SK-N-SH treated with all-trans-retinoic acid at 6 μM for 48 hours (cell line): ENCODE measurements at regions not wholly inside any gene's neighbourhood (a gene's known extent, or its start where the extent isn't known, plus 50 kb on each side); places are given as distances from the start of the nearest gene placed in this dataset.

Experiments
- ARNTL ChIP-seq: fragments of 450-650 bp; formaldehyde crosslinking; IDR thresholded peaks from 2 replicates; pipeline ENCODE4 v1.5.0; 2020; ENCODE audit warnings: low read depth, mild to moderate bottlenecking, moderate library complexity, borderline replicate concordance
- BACH2 ChIP-seq: fragments of 250-450 bp; sonication (Bioruptor Pico); IDR thresholded peaks from 2 replicates; pipeline ENCODE4 v1.9.0; 2021; ENCODE audit warnings: mild to moderate bottlenecking, borderline replicate concordance
- CREB5 ChIP-seq: fragments of 250-450 bp; sonication (Bioruptor Pico); IDR thresholded peaks from 2 replicates; pipeline ENCODE4 v1.5.1; 2020; ENCODE audit warnings: low read depth, mild to moderate bottlenecking, moderate library complexity
- RARB ChIP-seq: fragments of 250-450 bp; sonication (Bioruptor Pico); IDR thresholded peaks from 2 replicates; pipeline ENCODE4 v1.8.0; 2021; ENCODE audit warnings: mild to moderate bottlenecking, moderate library complexity
- TCF4 ChIP-seq: fragments of 250-450 bp; sonication (Bioruptor Pico); IDR thresholded peaks from 2 replicates; pipeline ENCODE4 v1.8.0; 2021; ENCODE audit warnings: mild to moderate bottlenecking, moderate library complexity, borderline replicate concordance
- TOX ChIP-seq: fragments of 250-450 bp; sonication (Bioruptor Pico); IDR thresholded peaks from 2 replicates; pipeline ENCODE4 v1.8.0; 2021; ENCODE audit warnings: mild to moderate bottlenecking, moderate library complexity, borderline replicate concordance
- ZFP30 ChIP-seq: fragments of 450-650 bp; formaldehyde crosslinking; IDR thresholded peaks from 2 replicates; pipeline ENCODE4 v1.5.0; 2022; ENCODE audit warnings: mild to moderate bottlenecking, moderate library complexity
- TF ChIP-seq, protein P1 (sequence below): fragments of 250-450 bp; sonication (Bioruptor Pico); IDR thresholded peaks from 2 replicates; pipeline ENCODE4 v1.8.0; 2020; ENCODE audit warnings: mild to moderate bottlenecking, moderate library complexity, borderline replicate concordance
- TF ChIP-seq, protein P2 (sequence below): fragments of 250-450 bp; sonication (Bioruptor Pico); IDR thresholded peaks from 2 replicates; pipeline ENCODE4 v1.5.1; 2021; ENCODE audit warnings: mild to moderate bottlenecking, moderate library complexity

GRCh38 chr1:82795508-82796149, 994.9 kb downstream of the ADGRL2 start:
- TF ChIP-seq, protein P1, sequence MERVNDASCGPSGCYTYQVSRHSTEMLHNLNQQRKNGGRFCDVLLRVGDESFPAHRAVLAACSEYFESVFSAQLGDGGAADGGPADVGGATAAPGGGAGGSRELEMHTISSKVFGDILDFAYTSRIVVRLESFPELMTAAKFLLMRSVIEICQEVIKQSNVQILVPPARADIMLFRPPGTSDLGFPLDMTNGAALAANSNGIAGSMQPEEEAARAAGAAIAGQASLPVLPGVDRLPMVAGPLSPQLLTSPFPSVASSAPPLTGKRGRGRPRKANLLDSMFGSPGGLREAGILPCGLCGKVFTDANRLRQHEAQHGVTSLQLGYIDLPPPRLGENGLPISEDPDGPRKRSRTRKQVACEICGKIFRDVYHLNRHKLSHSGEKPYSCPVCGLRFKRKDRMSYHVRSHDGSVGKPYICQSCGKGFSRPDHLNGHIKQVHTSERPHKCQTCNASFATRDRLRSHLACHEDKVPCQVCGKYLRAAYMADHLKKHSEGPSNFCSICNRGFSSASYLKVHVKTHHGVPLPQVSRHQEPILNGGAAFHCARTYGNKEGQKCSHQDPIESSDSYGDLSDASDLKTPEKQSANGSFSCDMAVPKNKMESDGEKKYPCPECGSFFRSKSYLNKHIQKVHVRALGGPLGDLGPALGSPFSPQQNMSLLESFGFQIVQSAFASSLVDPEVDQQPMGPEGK: no peak
- no peak for TF ChIP-seq ARNTL (CRISPR knock-in tag)
- TF ChIP-seq BACH2 (CRISPR knock-in tag): no peak
- no peak for TF ChIP-seq CREB5 (CRISPR knock-in tag)
- TF ChIP-seq RARB (CRISPR knock-in tag): no peak
- TF ChIP-seq TOX (CRISPR knock-in tag): no peak
- TF ChIP-seq, protein P2, sequence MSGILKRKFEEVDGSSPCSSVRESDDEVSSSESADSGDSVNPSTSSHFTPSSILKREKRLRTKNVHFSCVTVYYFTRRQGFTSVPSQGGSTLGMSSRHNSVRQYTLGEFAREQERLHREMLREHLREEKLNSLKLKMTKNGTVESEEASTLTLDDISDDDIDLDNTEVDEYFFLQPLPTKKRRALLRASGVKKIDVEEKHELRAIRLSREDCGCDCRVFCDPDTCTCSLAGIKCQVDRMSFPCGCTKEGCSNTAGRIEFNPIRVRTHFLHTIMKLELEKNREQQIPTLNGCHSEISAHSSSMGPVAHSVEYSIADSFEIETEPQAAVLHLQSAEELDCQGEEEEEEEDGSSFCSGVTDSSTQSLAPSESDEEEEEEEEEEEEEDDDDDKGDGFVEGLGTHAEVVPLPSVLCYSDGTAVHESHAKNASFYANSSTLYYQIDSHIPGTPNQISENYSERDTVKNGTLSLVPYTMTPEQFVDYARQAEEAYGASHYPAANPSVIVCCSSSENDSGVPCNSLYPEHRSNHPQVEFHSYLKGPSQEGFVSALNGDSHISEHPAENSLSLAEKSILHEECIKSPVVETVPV (CRISPR knock-in tag): no peak
- TF ChIP-seq ZFP30 (CRISPR knock-in tag): no peak
- TF ChIP-seq TCF4 (CRISPR knock-in tag): no peak
